Fibroblast of peridontal ligament (primary cell): ENCODE measurements at regions not wholly inside any gene's neighbourhood (a gene's known extent, or its start where the extent isn't known, plus 50 kb on each side); places are given as distances from the start of the nearest gene placed in this dataset.

Experiments
- DNase-seq: peaks from one replicate; pipeline ENCODE4 v3.0.0-alpha.2; 2010; ENCODE audit errors: extremely low read depth

DNA sequence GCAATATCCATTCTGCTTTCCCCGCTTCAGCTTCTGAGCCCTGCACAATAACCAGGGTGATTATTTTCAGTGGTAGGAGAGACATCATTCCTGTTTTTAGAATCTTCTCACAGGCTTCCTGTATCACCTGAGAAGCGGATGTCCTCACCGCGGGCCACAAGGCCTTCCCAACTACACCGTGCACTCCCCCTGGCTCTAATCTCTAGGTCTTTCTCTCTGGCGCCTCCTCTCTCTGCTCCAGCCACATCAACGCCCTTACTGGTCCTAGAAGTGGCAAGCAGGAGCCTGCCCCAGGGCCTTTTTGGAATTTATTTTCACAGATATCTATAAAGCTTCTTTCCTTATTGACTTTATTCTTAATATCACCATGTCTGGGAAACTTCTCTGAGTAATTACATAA lies 675.2 kb upstream of the FRG1 start:
- DNase-seq = no peak

DNA sequence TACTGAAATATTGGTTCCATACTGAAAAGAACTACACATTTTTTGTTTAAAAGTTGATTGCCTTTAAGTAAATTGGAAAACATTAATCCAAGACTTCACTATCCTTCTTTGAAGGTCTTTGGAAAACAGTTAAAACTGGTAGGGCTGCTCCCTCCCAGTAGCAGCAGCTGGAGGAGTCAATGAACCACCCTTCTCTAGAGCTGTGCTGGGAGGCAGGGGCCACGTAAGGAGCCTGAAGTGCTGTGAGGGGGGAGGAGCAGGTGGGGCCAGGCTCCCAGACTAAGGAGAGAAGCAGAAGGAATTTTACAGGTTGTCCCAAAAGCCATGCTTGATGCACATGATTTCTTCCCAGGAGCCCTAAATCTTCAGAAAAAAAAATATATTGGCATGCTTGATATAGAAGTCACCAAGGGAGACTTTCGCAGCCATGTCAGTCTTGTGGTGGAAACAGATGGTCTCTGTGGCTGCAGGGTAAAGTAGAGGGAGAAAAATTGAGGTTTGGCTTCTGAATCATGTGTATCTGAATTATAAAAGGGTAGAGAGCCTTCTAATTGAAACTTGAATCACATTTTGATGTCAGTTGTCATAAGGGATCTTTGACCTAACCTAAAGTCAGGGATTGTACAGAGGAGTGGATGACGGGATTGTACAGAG lies 673.2 kb upstream of the FRG1 start:
- no peak for DNase-seq

DNA sequence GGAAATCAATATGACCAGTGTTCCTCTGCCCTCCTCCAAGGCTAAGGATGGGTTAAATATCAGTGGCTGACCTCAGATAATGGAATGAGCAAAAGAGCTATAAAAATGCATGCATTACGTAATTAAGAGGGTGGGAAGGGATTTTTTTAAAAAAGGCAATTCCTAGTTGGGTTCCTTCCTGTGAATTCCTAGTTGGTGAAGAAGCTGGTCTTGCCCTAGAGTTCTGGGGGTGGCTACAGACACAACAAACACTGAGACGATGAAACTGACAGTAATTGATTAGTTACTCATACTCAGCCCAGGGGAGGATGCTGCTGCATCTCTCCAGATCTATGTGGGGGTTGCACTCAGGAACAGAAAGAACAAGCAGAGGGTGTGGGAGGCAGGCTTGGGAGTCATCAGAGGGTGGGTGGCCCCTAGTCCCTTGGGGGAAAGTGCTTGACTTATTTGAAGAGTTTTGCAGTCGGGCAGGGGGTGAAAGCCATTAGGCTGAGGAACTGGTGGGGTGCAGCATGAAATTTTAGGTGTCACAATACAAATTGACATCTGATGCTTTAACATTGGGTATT lies 662.0 kb upstream of the FRG1 start:
- DNase-seq = no peak

DNA sequence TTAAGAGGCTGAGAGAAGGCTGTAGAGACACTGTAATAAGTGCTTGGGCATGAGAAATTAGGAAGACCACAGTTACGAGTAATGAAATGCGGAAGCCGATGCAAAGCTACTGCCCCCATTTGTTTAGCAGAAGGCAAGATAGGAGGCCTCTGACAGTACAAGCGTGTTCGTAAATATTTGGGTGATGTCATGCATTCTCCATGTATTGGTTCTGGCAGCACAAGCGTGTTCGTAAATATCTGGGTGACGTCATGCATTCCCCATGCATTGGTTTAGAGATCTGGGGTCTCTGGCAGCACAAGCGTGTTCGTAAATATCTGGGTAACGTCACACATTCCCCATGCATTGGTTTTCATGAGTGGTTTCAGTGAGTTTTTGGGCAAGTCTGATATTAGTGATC lies 661.5 kb upstream of the FRG1 start:
- DNase-seq = no peak

DNA sequence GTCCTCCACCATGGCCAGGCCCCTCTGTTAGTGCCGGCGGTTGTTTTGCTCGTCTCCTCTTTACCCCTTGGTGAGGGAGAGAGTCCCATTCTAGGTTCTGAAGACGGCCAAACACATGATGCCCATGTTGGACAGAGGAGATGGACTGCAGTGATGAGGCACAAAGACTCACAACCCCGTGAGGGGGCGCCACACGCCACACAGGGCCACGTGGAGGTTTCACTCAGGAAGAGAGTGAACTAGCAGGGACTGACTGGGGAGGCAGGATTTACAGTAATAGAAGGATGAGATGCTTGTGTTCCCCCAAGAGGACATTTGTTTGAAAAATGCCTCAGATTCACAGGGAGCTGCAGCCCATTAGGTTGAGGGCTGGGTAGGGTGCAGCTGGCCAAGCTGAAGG lies 655.3 kb upstream of the FRG1 start:
- DNase-seq = no peak

DNA sequence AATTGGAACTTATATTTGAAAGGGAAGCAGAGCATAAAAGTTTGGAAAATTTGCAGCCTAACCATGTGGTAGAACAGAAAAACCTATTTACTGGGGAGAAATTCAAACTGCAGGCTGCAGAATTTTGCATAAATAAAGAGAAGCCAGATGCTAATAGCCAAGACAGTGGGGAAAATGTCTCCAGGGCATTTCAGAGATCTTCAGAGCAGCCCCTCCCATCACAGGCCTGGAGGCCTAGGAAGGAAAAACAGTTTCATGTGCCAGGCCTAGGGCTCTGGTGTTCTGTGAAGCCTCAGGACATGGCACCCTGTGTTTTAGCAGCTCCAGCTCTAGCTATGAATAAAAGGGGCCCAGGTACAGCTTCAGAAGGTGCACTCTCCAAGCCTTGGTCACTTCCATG lies 648.7 kb upstream of the FRG1 start:
- DNase-seq = no peak

DNA sequence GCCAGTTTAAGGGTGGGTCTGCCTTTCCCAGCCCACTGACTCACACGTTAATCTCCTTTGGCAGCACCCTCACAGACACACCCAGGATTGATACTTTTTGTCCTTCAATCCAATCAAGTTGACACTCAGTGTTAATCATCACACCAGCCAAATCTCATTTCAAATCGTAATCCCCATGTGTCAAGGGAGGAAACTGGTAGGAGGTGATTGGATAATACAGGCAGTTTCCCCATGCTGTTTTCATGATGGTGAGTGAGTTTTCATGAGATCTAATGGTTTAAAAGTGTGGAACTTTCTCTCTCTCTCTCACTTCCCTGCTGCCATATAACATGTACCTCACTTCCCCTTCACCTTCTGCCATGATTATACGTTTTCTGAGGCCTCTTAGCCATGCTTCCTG lies 647.2 kb upstream of the FRG1 start:
- DNase-seq = no peak

DNA sequence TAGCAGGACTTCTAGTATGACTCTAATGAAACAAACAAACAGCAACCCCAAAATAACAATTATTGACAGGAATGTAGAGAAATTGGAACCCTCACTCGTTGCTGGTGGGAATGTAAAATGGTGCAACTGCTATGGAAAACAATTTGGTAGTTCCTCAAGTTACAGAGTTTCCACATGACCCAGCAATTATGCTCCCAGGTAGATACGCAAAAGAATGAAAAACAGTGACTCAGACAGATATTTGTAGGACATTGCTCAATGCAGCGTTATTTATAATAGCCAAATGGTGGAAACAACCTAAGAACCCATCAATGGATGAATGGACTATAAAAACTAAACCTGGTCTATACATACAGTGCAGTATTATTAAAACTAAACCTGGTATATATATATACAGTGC lies 646.1 kb upstream of the FRG1 start:
- DNase-seq = no peak

DNA sequence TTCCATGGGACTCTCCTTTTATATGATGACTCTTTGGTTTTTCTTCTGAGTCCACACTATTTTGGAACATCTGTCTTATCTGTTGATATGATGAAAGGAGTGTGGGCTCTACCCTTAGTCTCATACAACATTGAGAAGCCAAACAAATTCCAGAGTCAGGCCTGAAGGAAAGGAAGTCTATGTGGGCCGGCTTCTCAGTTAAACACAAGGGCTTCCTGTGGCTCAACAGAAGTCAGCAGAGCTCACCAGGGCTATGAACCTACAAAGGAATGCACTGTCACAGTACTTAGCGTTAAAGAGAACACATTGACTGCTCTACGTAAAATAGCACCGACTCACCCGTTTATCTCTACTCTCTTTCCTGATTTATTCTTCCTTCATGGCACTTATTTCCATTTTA lies 641.0 kb upstream of the FRG1 start:
- no peak for DNase-seq

DNA sequence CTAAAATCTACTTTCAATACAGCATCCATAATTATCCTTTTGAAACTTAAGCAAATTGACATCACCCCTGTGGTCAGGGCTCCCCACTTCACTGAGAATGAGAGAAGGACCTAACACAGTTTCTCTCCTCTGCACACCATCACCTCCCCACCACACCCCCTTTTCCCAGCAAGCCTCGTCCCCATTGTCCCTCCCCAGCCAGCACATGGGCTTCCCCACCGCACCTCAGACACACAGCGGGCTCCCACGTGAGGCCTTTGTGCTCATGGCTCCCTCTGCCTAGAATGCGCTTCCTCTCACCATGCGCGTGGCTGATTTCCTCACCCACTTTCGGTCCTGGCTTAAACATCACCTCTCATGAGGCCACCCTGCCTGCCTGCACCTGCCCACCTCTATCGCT lies 639.0 kb upstream of the FRG1 start:
- DNase-seq = no peak

DNA sequence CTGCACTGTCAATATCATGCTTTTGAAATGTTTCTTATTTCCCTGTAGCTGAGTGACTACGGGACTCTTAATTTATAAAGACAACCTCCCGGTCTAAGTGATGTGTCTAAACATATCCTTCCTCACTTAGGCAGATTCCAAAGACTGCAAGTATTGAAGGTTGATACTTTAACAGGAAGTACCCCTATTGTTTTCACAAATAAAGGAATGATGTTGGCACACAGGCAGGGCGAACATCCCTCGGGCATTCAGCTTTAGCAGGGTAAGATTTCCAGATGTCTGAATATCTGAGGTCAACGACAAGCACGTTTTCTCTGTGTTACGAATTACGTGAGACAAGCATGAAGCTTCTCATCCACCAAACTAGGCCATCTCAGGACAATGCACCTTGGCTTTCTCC lies 638.0 kb upstream of the FRG1 start:
- no peak for DNase-seq

DNA sequence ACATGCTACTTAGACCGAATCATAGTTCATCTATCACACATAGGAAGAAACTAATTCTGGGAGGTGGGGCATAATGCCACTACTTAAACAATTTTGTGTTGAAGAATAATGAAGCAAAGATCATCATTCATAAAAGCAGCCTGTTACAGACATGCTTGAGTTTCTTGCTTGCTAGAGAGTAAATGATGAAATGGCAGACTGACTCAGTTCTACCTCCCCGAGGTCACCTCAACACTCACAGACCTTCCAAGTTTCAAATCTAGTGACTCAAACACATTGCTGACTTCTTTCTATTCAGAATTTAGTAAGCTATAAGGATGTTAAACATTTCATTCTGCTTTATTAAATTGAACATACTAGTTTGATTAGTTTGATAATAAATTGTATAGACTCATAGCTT lies 636.5 kb upstream of the FRG1 start:
- DNase-seq = no peak

DNA sequence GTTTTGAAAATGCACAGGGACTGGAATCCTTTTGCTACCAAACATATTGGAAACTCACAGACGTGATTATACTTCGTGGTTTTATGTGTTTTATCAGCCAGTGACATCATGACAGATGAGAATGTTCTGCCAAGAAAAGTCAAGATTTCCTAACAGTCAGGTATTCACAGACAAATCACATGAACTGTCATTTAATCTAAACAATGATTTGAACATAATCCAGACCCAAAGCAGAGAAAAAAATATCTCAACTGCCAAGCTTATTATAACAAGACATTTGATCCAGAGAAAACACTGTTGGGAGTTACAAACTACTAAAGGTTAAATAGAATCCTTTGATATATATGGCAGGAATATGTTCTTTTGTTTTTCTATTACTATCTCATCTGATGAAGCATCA lies 635.9 kb upstream of the FRG1 start:
- no peak for DNase-seq

DNA sequence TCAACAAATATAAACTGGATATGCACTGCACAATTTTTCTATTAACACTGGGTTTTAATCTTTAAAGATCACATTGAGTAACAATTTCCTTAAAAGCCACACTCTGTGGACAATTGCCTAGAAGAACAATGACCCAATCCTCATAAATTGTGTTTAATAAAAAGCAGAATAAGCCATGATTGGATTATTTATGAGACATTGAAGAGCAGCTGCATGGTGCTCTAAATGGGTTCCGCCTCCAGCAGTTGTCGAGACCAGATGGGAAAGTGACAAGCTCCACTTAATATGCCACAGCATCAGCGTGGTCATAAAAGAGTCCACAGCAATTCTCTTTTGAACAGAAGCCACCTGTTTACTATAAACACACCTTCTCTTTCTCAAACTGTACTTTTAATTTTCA lies 635.2 kb upstream of the FRG1 start:
- no peak for DNase-seq

DNA sequence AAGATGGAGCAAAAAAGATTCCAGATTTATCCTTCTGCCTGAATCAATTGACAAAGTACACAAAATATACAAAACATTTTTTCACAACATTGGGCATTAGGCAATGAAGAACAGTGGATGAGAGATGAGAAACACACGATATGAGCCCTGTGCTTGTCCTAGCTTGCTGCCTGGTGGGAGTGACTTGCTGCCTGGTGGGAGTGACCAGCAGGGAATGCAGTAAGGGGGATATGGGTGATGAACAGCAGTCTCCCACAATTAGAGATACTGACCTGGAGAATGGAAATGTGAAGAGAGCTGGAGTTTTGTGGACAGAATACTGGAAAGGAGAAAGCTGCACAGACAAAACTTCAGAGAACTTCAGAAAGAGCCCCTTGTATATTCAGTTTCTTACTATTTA lies 629.4 kb upstream of the FRG1 start:
- no peak for DNase-seq

DNA sequence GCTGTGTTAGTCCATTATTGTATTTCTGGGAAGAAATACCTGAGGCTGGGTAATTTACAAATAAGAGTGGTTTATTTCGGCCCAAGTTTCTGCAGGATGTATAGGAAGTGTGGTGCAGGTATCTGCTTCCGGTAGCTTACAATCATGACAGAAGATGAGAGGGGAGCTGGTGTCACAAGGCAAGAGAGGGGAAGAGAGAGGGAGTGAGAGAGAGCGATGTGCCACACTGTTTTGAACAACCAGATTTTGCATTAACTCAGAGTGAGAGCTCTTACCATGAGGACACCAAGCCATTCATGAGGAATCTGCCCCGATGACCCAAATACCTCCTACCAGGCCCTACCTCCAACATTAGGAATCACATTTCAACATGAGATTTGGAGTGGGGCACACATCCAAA lies 627.6 kb upstream of the FRG1 start:
- DNase-seq = no peak

DNA sequence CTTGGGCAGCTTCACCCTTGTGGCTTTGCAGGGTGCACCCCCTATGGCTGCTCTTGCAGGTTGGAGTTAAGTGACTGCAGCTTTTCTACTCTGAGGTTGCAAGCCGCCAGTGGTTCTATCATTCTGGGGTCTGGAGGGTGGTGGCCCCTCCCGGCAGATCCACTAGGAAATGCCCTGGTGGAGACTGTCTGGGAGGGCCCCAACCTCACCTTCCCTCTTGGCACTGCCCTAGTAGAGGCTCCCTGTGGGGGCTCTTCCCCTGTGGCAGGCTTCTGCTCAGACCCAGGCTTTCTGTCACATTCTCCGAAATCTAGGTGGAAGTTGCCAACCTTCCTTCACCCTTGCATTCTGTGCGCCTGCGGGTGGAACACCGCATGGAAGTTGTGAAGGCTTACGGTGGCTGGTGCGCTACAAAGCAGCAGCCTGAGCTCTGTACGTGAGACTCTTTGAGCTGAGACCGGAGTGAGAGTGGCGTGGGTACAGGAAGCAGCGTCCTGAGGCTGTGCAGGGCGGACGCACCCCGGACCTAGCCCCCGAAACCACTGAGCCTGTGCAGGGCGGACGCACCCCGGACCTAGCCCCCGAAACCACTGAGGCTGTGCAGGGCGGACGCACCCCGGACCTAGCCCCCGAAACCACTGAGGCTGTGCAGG lies 626.7 kb upstream of the FRG1 start:
- DNase-seq = no peak

DNA sequence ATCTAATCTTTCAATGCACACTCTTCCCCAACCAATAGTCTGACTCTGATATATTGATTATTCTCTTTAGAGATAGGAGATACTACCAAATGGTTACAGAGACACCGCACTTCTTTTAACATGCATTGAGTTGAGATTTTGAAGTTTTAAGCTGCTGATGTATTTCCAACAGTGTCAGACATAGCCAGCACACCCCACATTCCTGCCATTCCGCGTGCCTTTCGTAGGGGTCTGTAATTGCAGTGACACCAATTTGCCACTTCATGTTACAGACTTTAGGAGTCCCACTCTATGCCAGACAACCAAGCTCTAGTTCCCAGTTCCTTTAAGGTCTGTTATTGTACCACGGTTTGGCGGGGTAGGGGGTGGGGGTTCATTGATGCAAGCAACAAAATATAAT lies 618.2 kb upstream of the FRG1 start:
- no peak for DNase-seq

DNA sequence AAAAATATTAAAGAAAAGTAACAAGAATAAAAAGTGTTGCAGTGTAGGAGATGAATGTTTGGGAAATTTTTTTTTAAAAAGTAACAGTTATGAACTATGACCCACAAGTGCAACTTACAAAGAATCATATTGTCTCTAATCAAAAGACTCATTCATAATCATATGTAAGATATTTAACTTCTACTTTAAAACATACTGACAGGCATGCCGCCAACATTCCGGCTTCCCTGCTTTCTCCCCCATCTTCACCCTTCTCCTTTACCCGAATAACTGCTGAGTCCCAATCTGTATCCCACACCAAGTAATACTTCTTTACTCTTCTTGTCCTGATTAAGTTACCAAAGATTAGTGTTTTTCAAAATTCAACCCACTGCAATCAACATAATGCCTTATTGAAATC lies 598.8 kb upstream of the FRG1 start:
- DNase-seq = no peak

DNA sequence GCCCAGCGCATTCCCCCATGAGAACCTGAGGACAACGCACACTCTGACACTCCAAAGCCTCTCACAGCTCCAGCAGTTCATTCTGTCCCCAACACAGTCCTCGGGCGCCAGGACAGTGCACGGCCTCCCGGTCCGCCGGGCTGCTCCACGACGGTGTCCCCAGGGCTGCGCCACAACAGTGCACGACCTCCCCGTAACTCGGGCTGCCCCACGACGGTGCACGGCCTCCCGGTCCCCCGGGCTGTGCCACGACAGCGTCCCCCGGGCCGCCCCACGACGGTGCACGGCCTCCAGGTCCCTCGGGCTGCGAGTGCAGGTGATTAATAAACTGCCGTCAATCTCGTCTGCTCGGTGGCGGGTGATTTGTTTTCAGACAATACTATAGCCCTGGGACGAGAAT lies 585.1 kb upstream of the FRG1 start:
- no peak for DNase-seq

DNA sequence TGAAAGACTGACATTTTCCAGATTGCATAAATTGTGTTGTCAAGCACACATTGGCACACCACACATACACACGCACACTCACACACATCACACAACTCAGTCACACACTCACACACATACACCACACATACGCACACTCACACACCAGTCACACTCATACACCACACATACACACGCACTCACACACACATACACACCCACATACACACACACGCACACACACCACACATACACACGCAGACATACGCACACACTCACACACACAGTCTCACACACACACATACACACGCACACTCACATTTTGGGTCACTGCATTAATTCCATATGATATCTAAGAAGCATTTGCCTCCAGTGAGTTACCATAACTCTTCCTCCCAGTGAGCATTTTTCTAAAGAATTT lies 578.3 kb upstream of the FRG1 start:
- no peak for DNase-seq

DNA sequence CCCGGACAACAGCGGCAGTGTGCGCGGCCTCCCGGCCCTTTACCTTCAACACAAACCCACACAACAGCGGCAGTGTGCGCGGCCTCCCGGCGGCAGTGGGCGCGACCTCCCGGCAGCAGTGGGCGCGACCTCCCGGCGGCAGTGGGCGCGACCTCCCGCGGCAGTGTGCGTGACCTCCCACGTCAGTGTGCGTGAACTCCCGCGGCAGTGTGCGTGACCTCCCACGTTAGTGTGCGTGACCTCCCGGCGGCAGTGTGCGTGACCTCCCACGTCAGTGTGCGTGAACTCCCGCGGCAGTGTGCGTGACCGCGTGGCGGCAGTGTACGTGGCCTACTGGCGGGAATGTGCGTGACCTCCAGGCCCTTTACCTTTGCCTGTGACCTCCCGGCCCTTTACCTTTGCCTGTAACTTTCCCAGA lies 576.6 kb upstream of the FRG1 start:
- no peak for DNase-seq

DNA sequence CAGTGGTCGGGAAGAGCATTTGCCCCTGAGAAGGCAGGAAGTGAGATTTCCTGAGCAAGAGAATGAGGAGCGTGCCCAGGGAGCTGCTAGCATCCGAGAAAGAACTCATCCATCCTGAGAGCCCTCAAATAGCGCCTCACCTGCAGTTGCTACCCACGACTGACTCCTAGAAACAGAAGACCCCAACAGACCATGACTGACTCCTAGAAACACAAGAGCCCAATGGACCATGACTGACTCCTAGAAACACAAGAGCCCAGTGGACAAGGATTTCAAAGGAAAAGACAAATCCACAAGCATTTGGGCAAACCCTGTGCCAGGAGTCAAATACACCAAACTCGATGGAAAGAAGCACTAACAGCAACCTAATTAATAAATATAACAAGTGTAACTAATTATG lies 575.2 kb upstream of the FRG1 start:
- no peak for DNase-seq

DNA sequence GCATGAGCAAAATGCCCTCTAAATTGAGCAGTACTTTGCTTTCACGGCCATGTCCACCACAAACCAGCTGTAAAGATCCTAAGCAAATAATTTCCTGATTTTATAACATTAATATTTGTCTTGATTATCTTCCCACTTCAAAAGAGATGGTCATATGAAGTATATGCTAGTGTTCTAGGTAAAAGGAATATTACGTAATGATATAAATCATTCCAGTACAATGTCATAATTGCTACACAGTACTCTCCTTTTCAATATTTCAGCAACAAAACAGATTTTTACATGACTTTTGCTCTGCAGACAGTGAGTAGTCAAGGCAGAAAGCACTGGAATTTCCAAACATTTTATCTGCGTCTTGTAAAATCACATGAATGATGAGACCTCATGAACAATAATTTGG lies 572.8 kb upstream of the FRG1 start:
- DNase-seq = no peak
